ENCODE measurements at regions not wholly inside any gene's neighbourhood (a gene's known extent, or its start where the extent isn't known, plus 50 kb on each side); places are given as distances from the start of the nearest gene placed in this dataset.
"Not testable (repeated sequence)": the region's sequence is repeated elsewhere in the genome, so short reads cannot be mapped to it uniquely, and the experiment has no call there.

DNA sequence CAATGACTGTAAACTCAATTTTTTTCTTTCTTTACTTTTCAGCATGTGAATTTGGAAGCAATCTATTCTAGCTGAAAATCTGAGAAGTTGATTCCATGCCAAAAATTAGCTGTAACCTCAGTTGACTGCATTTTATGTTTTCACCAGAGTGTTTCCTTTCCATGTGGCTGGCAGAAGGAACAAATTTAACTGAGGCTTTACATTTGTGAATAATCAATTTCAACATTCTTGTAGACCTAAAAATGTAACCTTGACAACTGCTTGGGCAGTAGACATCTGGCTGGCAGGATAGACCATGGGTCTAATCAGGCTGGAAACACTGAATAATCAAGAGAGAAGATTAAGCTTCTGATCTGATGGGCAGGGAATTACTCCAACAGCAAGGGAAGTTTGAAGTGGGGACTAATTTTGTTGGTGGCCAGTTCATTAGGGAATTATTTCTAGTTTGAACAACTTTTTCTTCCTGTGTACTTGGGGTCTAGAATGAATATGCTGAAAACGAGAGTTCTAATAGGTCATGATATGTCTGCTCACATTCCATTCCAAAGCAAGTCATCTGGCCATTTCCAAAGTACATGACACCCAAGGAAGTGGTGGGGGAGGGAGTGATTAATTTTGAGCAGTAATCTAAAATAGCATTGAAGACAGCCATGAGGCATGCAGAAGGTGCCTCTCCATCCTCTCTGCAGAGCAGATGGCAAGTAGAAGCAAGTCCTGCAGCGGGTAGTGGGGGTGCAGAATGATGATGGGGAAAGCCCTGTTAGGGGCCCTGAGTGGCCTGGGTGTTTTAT is 68.2 kb downstream of the ATP23 start:
- Histone ChIP-seq H3K4me3 (no peak overlapping the region), H3K27ac (no peak overlapping the region), H3K27me3 (no peaks in the 10 kb centered on the region), H3K4me1 (ENCODE audit: low read depth) (no peaks in the 10 kb centered on the region), H3K9me3 (ENCODE audit: low read depth) (no peaks in the 10 kb centered on the region), H3K36me3 (no peaks in the 10 kb centered on the region)
- no peak for DNase-seq (ENCODE audit: low read depth in 1 of 2, low spot score in 1 of 2)
- no peak for TF ChIP-seq CTCF (IDR thresholded peaks at IDR 0.05; ENCODE audit: low read depth, low read length)

DNA sequence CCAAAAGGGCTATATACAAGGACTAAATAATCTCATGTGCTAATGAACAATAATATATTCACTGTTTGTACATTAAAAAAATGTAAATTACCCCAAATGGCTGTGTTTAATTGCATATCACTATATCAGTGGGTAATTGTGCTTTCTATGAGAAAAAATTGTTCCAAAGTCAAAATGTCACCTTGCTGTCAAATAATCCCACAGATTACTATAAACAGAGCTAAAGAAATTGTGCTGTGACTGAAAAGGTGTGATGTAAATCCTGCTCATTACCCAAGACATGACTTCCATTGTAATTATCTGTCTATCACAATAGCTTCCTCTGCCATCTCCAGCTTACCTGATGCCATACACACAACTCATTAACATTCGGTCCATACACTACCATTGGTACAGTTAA is 70.3 kb downstream of the ATP23 start:
- Histone ChIP-seq H3K9me3 (ENCODE audit: low read depth) (no peaks in the 10 kb centered on the region), H3K27ac (no peak overlapping the region), H3K4me3 (no peak overlapping the region), H3K36me3 (no peaks in the 10 kb centered on the region), H3K4me1 (ENCODE audit: low read depth) (no peaks in the 10 kb centered on the region), H3K27me3 (no peaks in the 10 kb centered on the region)
- no peak for TF ChIP-seq CTCF (IDR thresholded peaks at IDR 0.05; ENCODE audit: low read depth, low read length)
- no peak for DNase-seq (ENCODE audit: low read depth in 1 of 2, low spot score in 1 of 2)

DNA sequence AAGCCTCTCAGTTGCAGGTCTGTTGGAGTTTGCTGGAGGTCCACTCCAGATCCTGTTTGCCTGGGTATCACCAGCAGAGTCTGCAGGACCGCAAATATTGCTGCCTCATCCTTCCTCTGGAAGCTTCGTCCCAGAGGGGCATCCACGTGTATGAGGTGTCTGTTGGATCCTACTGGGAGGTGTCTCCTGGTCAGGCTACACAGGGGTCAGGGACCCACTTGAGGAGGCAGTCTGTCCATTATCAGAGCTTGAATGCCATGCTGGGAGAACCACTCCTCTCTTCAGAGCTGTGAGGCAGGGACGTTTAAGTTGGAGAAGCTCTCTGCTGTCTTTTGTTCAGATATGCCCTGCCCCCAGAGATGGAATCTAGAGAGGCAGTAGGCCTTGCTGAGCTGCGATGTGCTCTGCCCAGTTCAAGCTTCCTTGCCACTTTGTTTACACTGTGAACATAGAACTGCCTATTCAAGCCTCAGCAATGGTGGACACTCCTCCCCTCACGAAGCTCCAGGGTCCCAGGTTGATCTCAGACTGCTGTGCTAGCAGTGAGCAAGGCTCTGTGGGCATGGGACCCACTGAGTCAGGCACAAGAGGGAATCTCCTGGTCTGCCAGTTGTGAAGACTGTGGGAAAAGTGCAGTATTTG is 81.1 kb downstream of the ATP23 start:
- not testable (repeated sequence) for H3K27me3 ChIP-seq; H3K27ac ChIP-seq; H3K4me1 ChIP-seq (ENCODE audit: low read depth); H3K9me3 ChIP-seq (ENCODE audit: low read depth); H3K36me3 ChIP-seq; H3K4me3 ChIP-seq; DNase-seq (ENCODE audit: low read depth in 1 of 2, low spot score in 1 of 2)

DNA sequence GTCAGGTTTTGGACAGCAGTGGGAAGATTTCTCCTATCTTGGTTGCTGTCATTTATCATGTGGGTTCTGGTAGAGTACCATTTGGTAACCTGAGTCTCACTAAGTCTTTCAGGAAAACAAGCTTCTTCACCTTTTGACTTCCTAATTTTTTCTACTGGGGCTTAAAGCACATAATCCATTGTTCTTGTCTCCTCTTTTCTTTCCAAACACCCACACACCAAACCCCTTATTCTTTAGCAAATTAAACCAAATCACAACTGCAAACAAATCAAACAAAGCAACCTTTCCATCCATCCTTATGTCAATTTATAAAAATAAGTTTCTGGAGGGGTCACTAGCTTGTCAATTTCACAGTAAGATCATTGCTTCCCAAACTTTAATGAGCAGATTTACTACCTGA is 84.1 kb downstream of the ATP23 start:
- Histone ChIP-seq H3K27me3 (no peaks in the 10 kb centered on the region), H3K9me3 (ENCODE audit: low read depth) (no peaks in the 10 kb centered on the region), H3K27ac (no peak overlapping the region), H3K4me1 (ENCODE audit: low read depth) (no peaks in the 10 kb centered on the region), H3K4me3 (no peak overlapping the region), H3K36me3 (no peaks in the 10 kb centered on the region)
- no peak for TF ChIP-seq CTCF (IDR thresholded peaks at IDR 0.05; ENCODE audit: low read depth, low read length)
- no peak for DNase-seq (ENCODE audit: low read depth in 1 of 2, low spot score in 1 of 2)

- Histone ChIP-seq H3K27ac (no peak overlapping the region), H3K9me3 (ENCODE audit: low read depth) (no peaks in the 10 kb centered on the region), H3K36me3 (no peaks in the 10 kb centered on the region), H3K4me3 (no peak overlapping the region), H3K4me1 (ENCODE audit: low read depth) (no peaks in the 10 kb centered on the region), H3K27me3 (no peaks in the 10 kb centered on the region)
- TF ChIP-seq CTCF (IDR thresholded peaks at IDR 0.05; ENCODE audit: low read depth, low read length): no peak
- no peak for DNase-seq (ENCODE audit: low read depth in 1 of 2, low spot score in 1 of 2)
These were observed 85.1 kb downstream of the ATP23 start for GRCh38 chr12:58026426-58026825.

All from cardiac muscle cell (in vitro differentiated cells and primary cell).